K562 (cell line): ENCODE measurements at regions not wholly inside any gene's neighbourhood (a gene's known extent, or its start where the extent isn't known, plus 50 kb on each side); places are given as distances from the start of the nearest gene placed in this dataset.

Experiments used
- EHMT2 ChIP-seq: fragments of 450-650 bp; IDR thresholded peaks from 2 replicates; pipeline ENCODE4 v1.6.1; 2018; ENCODE audit warnings: antibody characterized with exemption
- KAT2B ChIP-seq: IDR thresholded peaks from one replicate; pipeline ENCODE4 v1.6.1; 2012; ENCODE audit warnings: low read depth, mild to moderate bottlenecking, control low read depth, inconsistent platforms, low read length, moderate library complexity
- LARP7 ChIP-seq: fragments of 450-650 bp; IDR thresholded peaks from 2 replicates; pipeline ENCODE4 v1.6.1; 2016
- MYC ChIP-seq, 2 experiments: fragments of 250-450 bp in 1 of 2; sonication (Bioruptor Pico) in 1 of 2; IDR thresholded peaks; 2 replicates each; pipeline versions ENCODE4 v1.5.1 to v1.6.1; 2012 to 2021; ENCODE audit warnings: low read depth in 2 of 2, borderline replicate concordance in 1 of 2, improper control_type of control experiment in 1 of 2, low read length in 1 of 2, mild to moderate bottlenecking in 1 of 2, moderate library complexity in 1 of 2
- POLR2A ChIP-seq: fragments of 450-650 bp; conservative IDR thresholded peaks from 2 replicates; pipeline ENCODE4 v1.6.1; 2016
- POLR2H ChIP-seq: IDR thresholded peaks from 2 replicates; pipeline ENCODE4 v1.6.1; 2016; ENCODE audit warnings: missing genetic modification characterization, low read depth, mild to moderate bottlenecking, control low read depth, missing compliant biosample characterization, moderate library complexity
- RB1 ChIP-seq: fragments of 450-650 bp; IDR thresholded peaks from 2 replicates; pipeline ENCODE4 v1.6.1; 2017; ENCODE audit warnings: low read depth, mild to moderate bottlenecking
- SMAD4 ChIP-seq: fragments of 250-450 bp; sonication (Bioruptor Pico); conservative IDR thresholded peaks from 2 replicates; pipeline ENCODE4 v1.8.0; 2021; ENCODE audit warnings: inconsistent platforms, mild to moderate bottlenecking, moderate library complexity
- SRSF9 ChIP-seq: fragments of 200-400 bp; formaldehyde crosslinking; IDR thresholded peaks from 2 replicates; pipeline ENCODE4 v1.6.1; 2017; ENCODE audit warnings: low read depth, low read length, borderline replicate concordance
- U2AF2 ChIP-seq: fragments of 200-400 bp; formaldehyde crosslinking; optimal IDR thresholded peaks from 2 replicates; pipeline ENCODE3; 2017; ENCODE audit warnings: low read depth, mild to moderate bottlenecking, low read length
- ZFX ChIP-seq: sonication (generic); formaldehyde crosslinking; IDR thresholded peaks from 2 replicates; pipeline ENCODE4 v1.8.0; 2022; ENCODE audit warnings: mild to moderate bottlenecking, missing genetic modification reagents, moderate library complexity

GRCh38 chr1:25057188-25057587 is 127.1 kb upstream of the RUNX3 start:
- TF ChIP-seq ZFX (CRISPR knock-in tag) (no peak), EHMT2 (no peak), POLR2A (no peak), SRSF9 (no peak), MYC (IDR thresholded peaks at IDR 0.05; ENCODE audit: low read depth, low read length) (no peak), MYC (CRISPR knock-in tag; IDR thresholded peaks at IDR 0.05; ENCODE audit: borderline replicate concordance, low read depth) (no peak), KAT2B (no peak), RB1 (no peak), U2AF2 (no peak), POLR2H (tag) (no peak), LARP7 (no peak), SMAD4 (CRISPR knock-in tag) (no peak)
